SK-N-MC (cell line): ENCODE measurements at regions not wholly inside any gene's neighbourhood (a gene's known extent, or its start where the extent isn't known, plus 50 kb on each side); places are given as distances from the start of the nearest gene placed in this dataset.

Experiments used
- EZH2 ChIP-seq: fragments of 200-600 bp; sonication (generic); IDR thresholded peaks from one replicate; pipeline ENCODE4 v1.6.1; 2017; ENCODE audit warnings: antibody characterized with exemption
- FOXP2 ChIP-seq: optimal IDR thresholded peaks from 2 replicates; pipeline ENCODE3; 2011; ENCODE audit warnings: mild to moderate bottlenecking, moderate library complexity; ENCODE audit not compliant: insufficient read depth; ENCODE audit errors: extremely low read length, control extremely low read depth
- POLR2AphosphoS5 ChIP-seq: IDR thresholded peaks from 2 replicates; pipeline ENCODE4 v1.6.1; 2012; ENCODE audit warnings: mild to moderate bottlenecking, low read depth, low read length, borderline replicate concordance

DNA sequence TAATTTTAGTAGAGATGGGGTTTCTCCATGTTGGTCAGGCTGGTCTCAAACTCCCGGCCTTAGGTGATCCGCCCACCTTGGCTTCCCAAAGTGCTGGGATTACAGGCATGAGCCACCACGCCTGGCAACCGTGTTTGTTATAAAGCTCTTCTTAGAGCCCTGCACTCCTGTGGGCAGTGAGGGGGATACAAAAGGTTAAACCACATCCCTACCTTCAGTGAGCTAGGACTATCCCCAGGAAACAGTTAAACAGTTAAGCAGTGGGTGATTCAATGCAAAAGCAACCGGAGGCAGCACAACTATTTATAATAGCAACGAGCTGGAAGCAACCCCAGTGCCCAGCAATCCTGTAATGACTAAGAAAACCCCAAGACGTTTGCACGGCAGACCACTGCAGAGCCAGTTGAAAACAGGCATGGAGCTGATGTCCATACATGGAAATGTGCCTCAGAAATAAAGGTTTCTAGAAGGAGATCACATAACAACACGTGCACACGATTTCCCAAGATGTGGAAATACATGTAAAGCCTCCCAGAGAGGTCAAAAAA is 107.2 kb upstream of the LYZL2 start:
- no peak for TF ChIP-seq POLR2AphosphoS5
- TF ChIP-seq EZH2 = no peak
- no peak for TF ChIP-seq FOXP2
